ENCODE measurements at regions not wholly inside any gene's neighbourhood (a gene's known extent, or its start where the extent isn't known, plus 50 kb on each side); places are given as distances from the start of the nearest gene placed in this dataset.

DNA sequence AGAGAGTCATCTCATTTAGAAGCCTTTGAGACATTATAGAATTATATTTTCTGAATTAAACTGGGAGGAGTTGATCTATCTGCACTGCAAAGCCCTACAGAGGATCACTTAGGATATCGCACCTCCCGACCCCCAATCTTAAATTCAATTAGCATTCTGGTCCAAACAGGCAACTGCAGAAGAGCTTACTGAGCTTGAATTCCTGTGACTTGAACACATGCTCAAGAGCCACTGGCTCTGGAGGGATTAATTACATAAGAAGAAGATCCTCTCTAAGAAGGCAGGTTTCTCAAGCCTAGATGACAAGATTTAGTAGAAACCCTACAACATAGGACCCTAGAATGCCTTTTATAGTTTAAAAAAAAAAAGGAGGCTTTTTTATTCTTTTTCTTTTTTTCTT is 548.9 kb downstream of the ARAP2 start:
- no peak for TF ChIP-seq CTCF (conservative IDR thresholded peaks at IDR 0.05; ENCODE audit: low read depth, low read length)
- TF ChIP-seq EZH2 (IDR thresholded peaks at IDR 0.05; ENCODE audit: borderline replicate concordance, low read depth, low read length, poor library complexity, severe bottlenecking), result no peak
